ENCODE measurements at regions not wholly inside any gene's neighbourhood (a gene's known extent, or its start where the extent isn't known, plus 50 kb on each side); places are given as distances from the start of the nearest gene placed in this dataset.

GRCh38 chr10:44476409-44477045, 91.6 kb upstream of the CXCL12 start:
- no peak for DNase-seq (ENCODE audit: low read depth, low spot score)

- no peak for DNase-seq (ENCODE audit: low read depth, low spot score)
These were observed 92.1 kb upstream of the CXCL12 start for GRCh38 chr10:44477046-44477425.

GRCh38 chr10:44478040-44478439, 93.1 kb upstream of the CXCL12 start:
- DNase-seq (ENCODE audit: low read depth, low spot score) = no peak

GRCh38 chr10:44478876-44479705, 94.2 kb upstream of the CXCL12 start:
- DNase-seq (ENCODE audit: low read depth, low spot score) = no peak

- no peak for DNase-seq (ENCODE audit: low read depth, low spot score)
These were observed 107.8 kb upstream of the CXCL12 start for GRCh38 chr10:44492678-44493077.

GRCh38 chr10:44498222-44498621, 113.3 kb upstream of the CXCL12 start:
- DNase-seq (ENCODE audit: low read depth, low spot score) = no peak

- DNase-seq (ENCODE audit: low read depth, low spot score) = no peak
These were observed 115.6 kb upstream of the CXCL12 start for GRCh38 chr10:44500451-44500850.

- DNase-seq (ENCODE audit: low read depth, low spot score) = no peak
These were observed 121.5 kb upstream of the CXCL12 start for GRCh38 chr10:44506386-44506785.

GRCh38 chr10:44510379-44511115, 125.7 kb upstream of the CXCL12 start:
- DNase-seq (ENCODE audit: low read depth, low spot score) = no peak

- no peak for DNase-seq (ENCODE audit: low read depth, low spot score)
These were observed 126.3 kb upstream of the CXCL12 start for GRCh38 chr10:44511166-44511565.

- DNase-seq (ENCODE audit: low read depth, low spot score) = no peak
These were observed 126.7 kb upstream of the CXCL12 start for GRCh38 chr10:44511601-44512000.

GRCh38 chr10:44512431-44513022, 127.6 kb upstream of the CXCL12 start:
- no peak for DNase-seq (ENCODE audit: low read depth, low spot score)

GRCh38 chr10:44513591-44513990, 128.7 kb upstream of the CXCL12 start:
- no peak for DNase-seq (ENCODE audit: low read depth, low spot score)

GRCh38 chr10:44516891-44517290, 132.0 kb upstream of the CXCL12 start:
- no peak for DNase-seq (ENCODE audit: low read depth, low spot score)

GRCh38 chr10:44517635-44518034, 132.7 kb upstream of the CXCL12 start:
- no peak for DNase-seq (ENCODE audit: low read depth, low spot score)

GRCh38 chr10:44519361-44519760, 134.5 kb upstream of the CXCL12 start:
- DNase-seq (ENCODE audit: low read depth, low spot score) = no peak

GRCh38 chr10:44520651-44521050, 135.8 kb upstream of the CXCL12 start:
- DNase-seq (ENCODE audit: low read depth, low spot score) = no peak

GRCh38 chr10:44539178-44539577, 154.3 kb upstream of the CXCL12 start:
- DNase-seq (ENCODE audit: low read depth, low spot score) = no peak

- no peak for DNase-seq (ENCODE audit: low read depth, low spot score)
These were observed 167.8 kb upstream of the CXCL12 start for GRCh38 chr10:44552726-44553125.

- no peak for DNase-seq (ENCODE audit: low read depth, low spot score)
These were observed 172.8 kb upstream of the CXCL12 start for GRCh38 chr10:44557596-44558191.

- DNase-seq (ENCODE audit: low read depth, low spot score) = no peak
These were observed 173.6 kb upstream of the CXCL12 start for GRCh38 chr10:44558521-44558920.

- no peak for DNase-seq (ENCODE audit: low read depth, low spot score)
These were observed 179.5 kb upstream of the CXCL12 start for GRCh38 chr10:44564361-44564760.
